Neuronal stem cell (in vitro differentiated cells): ENCODE measurements at regions not wholly inside any gene's neighbourhood (a gene's known extent, or its start where the extent isn't known, plus 50 kb on each side); places are given as distances from the start of the nearest gene placed in this dataset.

Experiments used
- DNase-seq: peaks from one replicate; pipeline ENCODE4 v3.0.0-alpha.2; 2013; ENCODE audit warnings: low spot score
- H2AFZ ChIP-seq: one replicate; pipeline ENCODE4 v1.6.1; 2013; ENCODE audit warnings: mild to moderate bottlenecking, low read length, inconsistent platforms
- H2AK5ac ChIP-seq: 2 replicates; pipeline ENCODE4 v1.6.1; 2013; ENCODE audit warnings: low read depth, mild to moderate bottlenecking, inconsistent platforms, low read length, moderate library complexity, mixed read lengths
- H2BK120ac ChIP-seq: 2 replicates; pipeline ENCODE4 v1.6.1; 2013; ENCODE audit warnings: low read depth, mild to moderate bottlenecking, inconsistent platforms, low read length, moderate library complexity, mixed read lengths
- H2BK12ac ChIP-seq: one replicate; pipeline ENCODE4 v1.6.1; 2013; ENCODE audit warnings: low read length, inconsistent platforms
- H2BK15ac ChIP-seq: 2 replicates; pipeline ENCODE4 v1.6.1; 2013; ENCODE audit warnings: mild to moderate bottlenecking, low read length, inconsistent platforms, mixed read lengths
- H2BK5ac ChIP-seq: one replicate; pipeline ENCODE4 v1.6.1; 2013; ENCODE audit warnings: inconsistent platforms, mild to moderate bottlenecking, low read length, moderate library complexity
- H3K14ac ChIP-seq: one replicate; pipeline ENCODE4 v1.6.1; 2013; ENCODE audit warnings: low read length, inconsistent platforms
- H3K18ac ChIP-seq: 2 replicates; pipeline ENCODE4 v1.6.1; 2013; ENCODE audit warnings: low read length, inconsistent platforms
- H3K23ac ChIP-seq: 2 replicates; pipeline ENCODE4 v1.6.1; 2013; ENCODE audit warnings: low read depth, mild to moderate bottlenecking, mixed read lengths, low read length, inconsistent platforms; ENCODE audit not compliant: poor library complexity
- H3K27ac ChIP-seq: replicated peaks from 3 replicates; pipeline ENCODE4 v1.5.1; 2013; ENCODE audit warnings: low read length, inconsistent platforms
- H3K27me3 ChIP-seq, 3 experiments: 2 replicates each; pipeline ENCODE4 v1.6.1; 2013; ENCODE audit warnings: low read length in 3 of 3, mild to moderate bottlenecking in 2 of 3, inconsistent platforms in 1 of 3, low read depth in 1 of 3, mixed read lengths in 1 of 3, moderate library complexity in 1 of 3; ENCODE audit not compliant: control insufficient read depth in 3 of 3, insufficient read depth in 3 of 3
- H3K36me3 ChIP-seq, 2 donors: replicated peaks in 1 of 2; 2 replicates each; pipeline ENCODE4 v1.6.1; 2013; ENCODE audit warnings: low read length in 2 of 2; ENCODE audit not compliant: control insufficient read depth in 2 of 2, insufficient read depth in 2 of 2
- H3K4ac ChIP-seq: 2 replicates; pipeline ENCODE4 v1.6.1; 2013; ENCODE audit warnings: inconsistent platforms, mild to moderate bottlenecking, low read length, moderate library complexity
- H3K4me1 ChIP-seq, 2 donors: 1 replicate in 1 of 2; 2 replicates in 1 of 2; pipeline ENCODE4 v1.6.1; 2013; ENCODE audit warnings: low read length in 2 of 2, low read depth in 1 of 2; ENCODE audit not compliant: control insufficient read depth in 2 of 2, insufficient read depth in 1 of 2
- H3K4me2 ChIP-seq: one replicate; pipeline ENCODE4 v1.6.1; 2013; ENCODE audit warnings: mild to moderate bottlenecking, low read length, inconsistent platforms; ENCODE audit not compliant: insufficient read depth, poor library complexity, severe bottlenecking
- H3K4me3 ChIP-seq, 2 donors: 2 replicates each; pipeline ENCODE4 v1.5.1; 2013; ENCODE audit warnings: low read length in 2 of 2, mild to moderate bottlenecking in 2 of 2, inconsistent platforms in 1 of 2, moderate library complexity in 1 of 2
- H3K79me1 ChIP-seq: one replicate; pipeline ENCODE4 v1.6.1; 2013; ENCODE audit warnings: low read depth, mild to moderate bottlenecking, inconsistent platforms, low read length, moderate library complexity
- H3K9ac ChIP-seq: one replicate; pipeline ENCODE4 v1.6.1; 2013; ENCODE audit warnings: mild to moderate bottlenecking, low read depth, low read length, inconsistent platforms; ENCODE audit not compliant: poor library complexity
- H3K9me3 ChIP-seq, 2 donors: replicated peaks in 1 of 2; 2 replicates each; pipeline versions ENCODE3 to v1.6.1; 2013; ENCODE audit warnings: low read length in 2 of 2, mild to moderate bottlenecking in 2 of 2, inconsistent platforms in 1 of 2, low read depth in 1 of 2, mixed read lengths in 1 of 2, moderate library complexity in 1 of 2; ENCODE audit not compliant: control insufficient read depth in 2 of 2, insufficient read depth in 1 of 2
- H4K8ac ChIP-seq: one replicate; pipeline ENCODE4 v1.6.1; 2013; ENCODE audit warnings: low read depth, mild to moderate bottlenecking, inconsistent platforms, low read length, moderate library complexity
- H4K91ac ChIP-seq: one replicate; pipeline ENCODE4 v1.6.1; 2013; ENCODE audit warnings: low read length, low read depth, mild to moderate bottlenecking, inconsistent platforms; ENCODE audit not compliant: poor library complexity
- WGBS, 2 donors: extraction: QIAGEN DNeasy Blood & Tissue Kit; methylation state at CpG; one replicate each; pipeline ENCODE4 v1.1.7; 2013; ENCODE audit warnings: missing lambda C conversion rate in 2 of 2, mixed read lengths in 1 of 2; ENCODE audit not compliant: insufficient read length in 2 of 2, insufficient replicate concordance in 1 of 2; ENCODE audit errors: extremely low coverage in 2 of 2; 5-methylcytosine and 5-hydroxymethylcytosine counted together

DNA sequence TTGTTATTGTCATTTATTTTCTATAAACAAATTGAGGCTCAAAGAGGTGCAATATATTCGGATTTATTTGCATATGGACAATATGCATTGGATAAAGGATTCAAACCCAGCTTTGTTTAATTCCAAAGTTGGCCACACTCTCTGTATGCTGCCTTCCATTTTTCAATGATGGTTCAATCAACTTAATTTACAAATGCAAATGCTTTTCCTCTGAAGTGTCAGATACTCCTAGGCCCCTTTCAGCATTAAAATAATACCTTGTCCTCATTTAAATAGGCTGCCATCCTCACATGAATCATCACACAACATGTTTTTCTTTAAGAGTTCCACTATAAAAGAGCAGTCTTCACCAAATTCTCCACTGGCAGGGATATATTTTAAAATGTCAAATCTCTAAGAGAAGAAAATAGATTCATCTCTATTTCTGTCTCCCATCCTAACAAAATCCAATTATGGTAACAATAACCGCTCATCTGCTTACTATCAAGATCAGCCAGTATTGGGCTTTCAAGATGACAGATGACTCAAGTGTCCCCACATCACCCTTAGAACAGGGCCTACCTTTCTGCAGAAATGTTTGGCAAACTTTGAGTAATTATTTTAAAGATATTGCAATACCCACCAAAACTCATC, 114.8 kb downstream of the SCG2 start:
- Histone ChIP-seq H2BK15ac (no peak overlapping the region), H3K4me3 (no peak overlapping the region)
- WGBS, 2 donors = no CpG with 5 or more reads among the region's 2 CpGs

DNA sequence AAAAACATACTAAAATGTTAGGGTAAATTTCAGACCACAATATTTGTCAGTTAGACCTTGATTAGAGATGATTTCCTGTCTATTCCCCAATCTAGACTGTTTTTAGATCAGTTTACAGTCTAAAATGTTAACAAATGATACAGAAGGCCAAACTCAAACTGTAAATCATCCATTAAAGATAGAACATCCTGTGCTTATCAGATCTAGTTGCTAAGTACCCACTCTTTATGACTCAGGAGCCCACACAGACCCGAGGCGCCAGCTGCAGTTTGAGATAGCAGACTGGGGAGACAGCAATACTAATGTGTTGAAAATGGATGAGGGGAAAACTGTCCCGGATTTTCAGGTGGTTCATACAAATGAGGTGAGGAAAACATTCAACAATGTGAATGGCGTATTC, 113.3 kb downstream of the SCG2 start:
- H3K4me1 ChIP-seq = no peaks in the 10 kb centered on the region
- H2BK5ac ChIP-seq = no peak overlapping the region
- no peak overlapping the region for H3K4ac ChIP-seq
- no peak overlapping the region for H4K8ac ChIP-seq
- H2BK12ac ChIP-seq = no peak overlapping the region
- no peak overlapping the region for H3K27ac ChIP-seq
- H3K18ac ChIP-seq = no peak overlapping the region
- H3K4me2 ChIP-seq = no peak overlapping the region
- WGBS, 2 donors = no CpG with 5 or more reads among the region's 4 CpGs
- H3K23ac ChIP-seq = no peak overlapping the region
- H3K79me1 ChIP-seq = no peaks in the 10 kb centered on the region
- no peak for DNase-seq
- no peak overlapping the region for H3K14ac ChIP-seq
- H3K9me3 ChIP-seq = peaks cover 0 to 5% of the 10 kb centered on the region in 2 donors
- H2AK5ac ChIP-seq = no peak overlapping the region
- no peak overlapping the region for H2BK15ac ChIP-seq
- no peaks in the 10 kb centered on the region for H3K27me3 ChIP-seq
- H3K36me3 ChIP-seq = no peaks in the 10 kb centered on the region
- H3K4me3 ChIP-seq = no peak overlapping the region
- no peak overlapping the region for H2BK120ac ChIP-seq
- H4K91ac ChIP-seq = no peak overlapping the region
- H2AFZ ChIP-seq = no peak overlapping the region
- no peak overlapping the region for H3K9ac ChIP-seq

More for the DNA sequence above, 114.8 kb downstream of the SCG2 start:
- no peak overlapping the region for H2BK12ac ChIP-seq
- H3K23ac ChIP-seq = no peak overlapping the region
- H3K18ac ChIP-seq = no peak overlapping the region
- no peak for DNase-seq
- no peak overlapping the region for H4K91ac ChIP-seq
- H3K4ac ChIP-seq = no peak overlapping the region
- no peaks in the 10 kb centered on the region for H3K27me3 ChIP-seq
- no peaks in the 10 kb centered on the region for H3K4me1 ChIP-seq
- H2BK120ac ChIP-seq = no peak overlapping the region
- H3K14ac ChIP-seq = no peak overlapping the region
- H4K8ac ChIP-seq = no peak overlapping the region
- H3K79me1 ChIP-seq = no peaks in the 10 kb centered on the region
- no peak overlapping the region for H3K4me2 ChIP-seq
- no peak overlapping the region for H3K27ac ChIP-seq
- H2AFZ ChIP-seq = no peak overlapping the region
- no peak overlapping the region for H3K9ac ChIP-seq
- H2BK5ac ChIP-seq = no peak overlapping the region
- H3K36me3 ChIP-seq = no peaks in the 10 kb centered on the region
- peaks cover 0 to 5% of the 10 kb centered on the region in 2 donors for H3K9me3 ChIP-seq
- no peak overlapping the region for H2AK5ac ChIP-seq

DNA sequence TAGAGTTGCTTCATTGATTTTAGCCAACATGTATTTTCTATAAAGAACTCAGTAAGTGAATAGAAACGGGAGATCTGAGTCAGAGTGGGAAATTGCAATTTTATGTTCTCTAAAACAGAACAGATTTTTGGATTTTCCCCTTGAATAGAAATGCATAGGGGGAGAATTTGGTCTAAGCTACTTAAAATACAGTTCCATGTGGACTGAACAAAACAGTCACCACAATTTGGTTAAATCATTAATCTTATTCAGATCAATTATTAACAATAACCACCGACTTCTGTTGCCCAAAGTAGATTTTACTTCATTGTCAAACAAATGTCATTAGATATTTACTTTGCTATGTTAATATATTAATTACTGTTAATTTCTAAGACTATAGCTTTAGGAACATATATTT, 107.7 kb downstream of the SCG2 start:
- no peaks in the 10 kb centered on the region for H3K79me1 ChIP-seq
- H2AFZ ChIP-seq = no peak overlapping the region
- no peaks in the 10 kb centered on the region for H3K4me1 ChIP-seq
- H3K4ac ChIP-seq = no peak overlapping the region
- no peak overlapping the region for H4K91ac ChIP-seq
- no peak overlapping the region for H3K14ac ChIP-seq
- no peak overlapping the region for H3K23ac ChIP-seq
- H2BK12ac ChIP-seq = no peak overlapping the region
- H3K9ac ChIP-seq = no peak overlapping the region
- no peak overlapping the region for H4K8ac ChIP-seq
- no peak overlapping the region for H2BK5ac ChIP-seq
- H2BK120ac ChIP-seq = no peak overlapping the region
- no CpG with 5 or more reads among the region's 2 CpGs for WGBS, 2 donors
- H3K4me2 ChIP-seq = no peak overlapping the region
- no peak for DNase-seq
- H3K18ac ChIP-seq = no peak overlapping the region
- H3K27ac ChIP-seq = no peak overlapping the region
- H3K9me3 ChIP-seq = peaks cover 0 to 5% of the 10 kb centered on the region in 2 donors
- H3K27me3 ChIP-seq = no peaks in the 10 kb centered on the region
- H3K36me3 ChIP-seq = no peaks in the 10 kb centered on the region
- H2AK5ac ChIP-seq = no peak overlapping the region
- H2BK15ac ChIP-seq = no peak overlapping the region
- H3K4me3 ChIP-seq = no peak overlapping the region

DNA sequence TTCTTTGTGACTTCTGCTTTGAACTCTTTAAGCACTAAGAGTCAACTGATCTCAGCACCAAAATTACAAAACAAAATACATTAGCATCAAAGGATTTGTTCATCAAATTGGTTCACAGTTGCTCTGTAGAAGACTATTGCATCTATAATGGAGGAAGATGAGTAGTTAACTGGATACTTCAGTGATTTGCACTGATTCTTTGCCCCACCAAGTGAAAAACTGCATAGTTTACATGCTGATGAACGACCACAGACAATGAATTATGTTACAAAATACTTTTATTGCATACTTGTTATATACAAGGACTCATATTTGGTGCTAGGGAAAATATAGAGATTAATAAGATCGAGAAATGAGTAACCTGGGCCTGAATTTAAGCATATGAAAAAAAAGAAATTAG, 107.2 kb downstream of the SCG2 start:
- no peaks in the 10 kb centered on the region for H3K4me1 ChIP-seq
- no peaks in the 10 kb centered on the region for H3K27me3 ChIP-seq
- no peak overlapping the region for H2BK120ac ChIP-seq
- H2BK15ac ChIP-seq = no peak overlapping the region
- no peaks in the 10 kb centered on the region for H3K79me1 ChIP-seq
- H2AK5ac ChIP-seq = no peak overlapping the region
- no peak overlapping the region for H4K8ac ChIP-seq
- H3K27ac ChIP-seq = no peak overlapping the region
- no peak overlapping the region for H3K14ac ChIP-seq
- no peak overlapping the region for H3K4ac ChIP-seq
- WGBS, 2 donors = no CpG with 5 or more reads among the region's 2 CpGs
- no peak overlapping the region for H3K4me2 ChIP-seq
- peaks cover 0 to 5% of the 10 kb centered on the region in 2 donors for H3K9me3 ChIP-seq
- no peak overlapping the region for H2AFZ ChIP-seq
- H2BK5ac ChIP-seq = no peak overlapping the region
- H4K91ac ChIP-seq = no peak overlapping the region
- H2BK12ac ChIP-seq = no peak overlapping the region
- no peak overlapping the region for H3K18ac ChIP-seq
- H3K23ac ChIP-seq = no peak overlapping the region
- H3K9ac ChIP-seq = no peak overlapping the region
- DNase-seq = no peak
- no peak overlapping the region for H3K4me3 ChIP-seq
- no peaks in the 10 kb centered on the region for H3K36me3 ChIP-seq
